SW480 (cell line): ENCODE measurements at regions not wholly inside any gene's neighbourhood (a gene's known extent, or its start where the extent isn't known, plus 50 kb on each side); places are given as distances from the start of the nearest gene placed in this dataset.

Experiments
- DNase-seq: peaks from one replicate; pipeline ENCODE4 v3.0.0-alpha.2; 2016; ENCODE audit warnings: low spot score

GRCh38 chr5:52409835-52410234, 377.9 kb upstream of the ITGA1 start:
- DNase-seq = no peak

GRCh38 chr5:52419357-52419756, 368.4 kb upstream of the ITGA1 start:
- no peak for DNase-seq

GRCh38 chr5:52427615-52428014, 360.1 kb upstream of the ITGA1 start:
- no peak for DNase-seq

- no peak for DNase-seq
Observed at GRCh38 chr5:52428977-52429489, 358.7 kb upstream of the ITGA1 start.

GRCh38 chr5:52441768-52442167, 345.9 kb upstream of the ITGA1 start:
- DNase-seq = no peak

GRCh38 chr5:52443187-52443586, 344.5 kb upstream of the ITGA1 start:
- DNase-seq = no peak

- no peak for DNase-seq
Observed at GRCh38 chr5:52448111-52448510, 339.6 kb upstream of the ITGA1 start.

GRCh38 chr5:52449516-52449915, 338.2 kb upstream of the ITGA1 start:
- DNase-seq = peak; percentile 0

- no peak for DNase-seq
Observed at GRCh38 chr5:52452098-52452497, 335.6 kb upstream of the ITGA1 start.

- DNase-seq = no peak
Observed at GRCh38 chr5:52453176-52453575, 334.5 kb upstream of the ITGA1 start.

GRCh38 chr5:52455920-52456319, 331.8 kb upstream of the ITGA1 start:
- no peak for DNase-seq

GRCh38 chr5:52457810-52458209, 329.9 kb upstream of the ITGA1 start:
- no peak for DNase-seq

GRCh38 chr5:52466113-52466512, 321.6 kb upstream of the ITGA1 start:
- DNase-seq = no peak

- no peak for DNase-seq
Observed at GRCh38 chr5:52466749-52467520, 320.8 kb upstream of the ITGA1 start.

GRCh38 chr5:52468976-52469375, 318.7 kb upstream of the ITGA1 start:
- no peak for DNase-seq

- no peak for DNase-seq
Observed at GRCh38 chr5:52469420-52469819, 318.3 kb upstream of the ITGA1 start.

GRCh38 chr5:52469835-52470234, 317.9 kb upstream of the ITGA1 start:
- no peak for DNase-seq

- no peak for DNase-seq
Observed at GRCh38 chr5:52476346-52476745, 311.4 kb upstream of the ITGA1 start.

- DNase-seq = no peak
Observed at GRCh38 chr5:52481201-52481600, 306.5 kb upstream of the ITGA1 start.

GRCh38 chr5:52481851-52482250, 305.9 kb upstream of the ITGA1 start:
- no peak for DNase-seq

GRCh38 chr5:52491071-52491787, 296.5 kb upstream of the ITGA1 start:
- no peak for DNase-seq

- no peak for DNase-seq
Observed at GRCh38 chr5:52491818-52492217, 295.9 kb upstream of the ITGA1 start.

GRCh38 chr5:52497133-52497693, 290.5 kb upstream of the ITGA1 start:
- no peak for DNase-seq
